ENCODE measurements at regions not wholly inside any gene's neighbourhood (a gene's known extent, or its start where the extent isn't known, plus 50 kb on each side); places are given as distances from the start of the nearest gene placed in this dataset.
A peak's percentile ranks its signal among the peaks of the same experiment; 100 is the strongest.
"Not testable (repeated sequence)": the region's sequence is repeated elsewhere in the genome, so short reads cannot be mapped to it uniquely, and the experiment has no call there.

DNA sequence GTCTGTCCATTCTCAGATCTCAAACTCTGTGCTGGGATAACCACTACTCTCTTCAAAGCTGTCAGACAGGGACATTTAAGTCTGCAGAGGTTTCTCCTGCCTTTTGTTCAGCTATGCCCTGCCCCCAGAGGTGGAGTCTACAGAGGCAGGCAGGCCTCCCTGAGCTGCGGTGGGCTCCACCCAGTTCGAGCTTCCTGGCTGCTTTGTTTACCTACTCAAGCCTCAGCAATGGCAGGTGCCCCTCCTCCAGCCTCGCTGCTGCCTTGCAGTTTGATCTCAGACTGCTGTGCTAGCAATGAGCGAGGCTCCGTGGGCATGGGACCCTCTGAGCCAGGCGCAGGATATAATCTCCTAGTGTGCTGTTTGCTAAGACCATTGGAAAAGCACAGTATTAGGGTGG is 53.1 kb upstream of the HUNK start:
- not testable (repeated sequence) for DNase-seq

DNA sequence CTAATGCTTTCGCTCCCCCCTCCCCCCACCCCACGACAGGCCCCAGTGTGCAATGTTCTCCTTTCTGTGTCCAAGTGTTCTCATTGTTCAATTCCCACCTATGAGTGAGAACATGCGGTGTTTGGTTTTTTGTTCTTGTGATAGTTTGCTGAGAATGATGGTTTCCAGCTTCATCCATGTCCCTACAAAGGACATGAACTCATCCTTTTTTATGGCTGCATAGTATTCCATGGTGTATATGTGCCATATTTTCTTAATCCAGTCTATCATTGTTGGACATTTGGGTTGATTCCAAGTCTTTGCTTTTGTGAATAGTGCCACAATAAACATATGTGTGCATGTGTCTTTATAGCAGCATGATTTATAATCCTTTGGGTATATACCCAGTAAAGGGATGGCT is 58.5 kb upstream of the HUNK start:
- not testable (repeated sequence) for DNase-seq

- DNase-seq, result no peak
Measured at GRCh38 chr21:31813862-31814261, 59.0 kb upstream of the HUNK start.

- DNase-seq, result no peak
Measured at GRCh38 chr21:31804008-31804394, 68.8 kb upstream of the HUNK start.

GRCh38 chr21:31803039-31804007 is 69.5 kb upstream of the HUNK start:
- peak; percentile 81 for DNase-seq

DNA sequence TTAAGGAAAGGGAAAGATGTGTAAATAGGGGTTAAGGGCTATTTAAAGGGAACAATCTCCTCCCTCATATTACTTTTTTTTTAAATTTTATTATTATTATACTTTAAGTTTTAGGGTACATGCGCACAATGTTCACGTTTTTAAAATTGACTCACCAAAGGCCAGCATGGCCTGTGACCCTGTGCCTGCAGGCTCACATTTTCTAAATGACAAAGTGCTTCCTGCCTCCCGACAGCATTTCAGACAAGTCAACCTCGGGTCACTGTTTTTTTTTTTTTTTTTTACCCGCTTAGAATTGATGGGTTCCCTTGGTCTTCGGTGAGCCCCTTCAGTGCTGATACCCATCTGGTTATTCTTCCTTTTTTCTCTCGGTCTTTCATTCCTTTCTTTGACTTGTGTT is 70.4 kb upstream of the SCAF4 start:
- DNase-seq, result no peak

DNA sequence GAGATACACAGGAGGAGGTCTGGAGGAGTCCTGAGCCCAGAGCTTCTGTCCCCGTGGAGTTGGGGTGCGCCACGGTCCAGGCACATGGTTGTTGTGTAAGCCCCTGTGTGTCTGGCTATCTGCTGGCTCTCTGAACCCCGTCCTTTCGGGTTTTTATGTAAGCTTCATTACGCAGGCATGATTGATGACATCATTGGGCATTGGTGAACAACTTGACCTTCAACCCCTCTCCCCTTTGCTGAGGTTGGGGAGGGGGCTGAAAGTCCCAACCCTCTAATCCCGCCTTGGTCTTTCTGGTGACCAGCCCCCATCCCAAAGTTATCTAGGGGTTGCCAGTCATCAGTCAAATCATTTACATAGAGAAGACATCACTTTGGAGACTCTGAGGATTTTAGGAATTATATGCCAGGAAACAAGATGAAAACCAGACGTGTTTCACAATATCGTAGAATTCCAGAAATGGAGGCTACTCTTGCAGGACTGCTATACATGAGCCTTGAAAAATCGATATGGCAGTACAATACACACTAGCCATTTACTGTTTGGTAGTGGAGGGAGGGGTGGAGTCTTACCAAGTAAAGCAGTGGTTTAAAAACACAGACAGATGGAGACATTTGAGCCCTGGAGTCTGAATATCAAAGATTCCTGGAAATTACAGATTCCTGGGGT is 69.8 kb upstream of the SCAF4 start:
- no peak for DNase-seq

- DNase-seq, result peak; percentile 20
Measured at GRCh38 chr21:31798842-31799704, 67.2 kb upstream of the SCAF4 start.

GRCh38 chr21:31795992-31796391 is 64.1 kb upstream of the SCAF4 start:
- DNase-seq, result no peak

GRCh38 chr21:31790420-31790819 is 58.5 kb upstream of the SCAF4 start:
- DNase-seq, result not testable (repeated sequence)

- DNase-seq, result no peak
Measured at GRCh38 chr21:31788581-31788980, 56.7 kb upstream of the SCAF4 start.

DNA sequence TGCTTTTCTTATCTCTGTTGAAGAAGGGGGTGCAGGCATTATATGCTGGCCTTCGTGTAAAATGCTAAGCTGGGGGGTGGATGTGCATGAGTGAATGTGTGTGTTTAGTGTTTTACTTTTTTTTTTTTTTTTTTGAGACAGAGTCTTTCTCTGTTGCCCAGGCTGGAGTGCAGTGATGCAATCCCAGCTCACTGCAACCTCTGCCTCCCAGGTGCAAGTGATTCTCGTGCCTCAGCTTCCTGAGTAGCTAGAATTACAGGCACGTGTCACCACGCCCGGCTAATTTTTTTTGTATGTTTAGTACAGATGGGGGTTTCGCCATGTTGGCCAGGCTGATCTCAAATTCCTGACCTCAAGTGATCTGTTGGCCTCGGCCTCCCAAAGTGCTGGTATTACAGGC is 55.8 kb upstream of the SCAF4 start:
- not testable (repeated sequence) for DNase-seq

DNA sequence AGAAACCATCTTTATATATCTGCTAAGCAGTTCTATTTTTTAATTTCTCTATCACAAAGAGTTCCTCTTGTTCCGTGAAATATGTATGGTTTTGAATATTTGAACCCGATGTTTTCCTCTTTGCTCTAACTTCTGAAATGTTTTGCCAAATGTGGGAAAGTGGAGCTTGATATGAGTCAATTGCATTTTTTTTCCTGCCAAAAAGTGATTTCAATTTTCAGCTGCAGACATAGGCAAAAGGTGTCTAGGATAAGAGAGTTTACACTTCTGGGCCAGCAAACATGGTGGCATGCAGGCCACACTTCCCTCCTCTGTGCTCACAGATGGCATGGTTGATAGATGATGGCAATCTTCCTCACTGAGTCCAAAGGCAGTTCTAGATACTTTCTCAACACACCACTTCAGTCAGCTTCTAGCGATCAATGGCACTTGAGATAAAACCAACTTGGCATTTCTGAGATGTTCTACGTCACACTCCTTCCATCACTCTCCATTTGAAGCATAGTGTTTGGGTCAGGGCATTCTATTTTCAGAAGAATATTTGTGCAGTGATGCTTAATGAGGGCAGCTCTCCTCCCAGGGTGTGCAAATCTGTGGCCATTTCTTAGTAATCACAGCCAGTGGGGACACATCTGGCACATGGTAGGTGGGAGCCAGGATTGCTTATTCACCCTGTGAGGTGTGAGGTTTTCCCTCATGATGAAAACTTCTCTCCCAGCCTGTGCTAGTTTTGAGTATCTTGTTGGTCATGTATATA is 54.4 kb upstream of the SCAF4 start:
- DNase-seq, result no peak

DNA sequence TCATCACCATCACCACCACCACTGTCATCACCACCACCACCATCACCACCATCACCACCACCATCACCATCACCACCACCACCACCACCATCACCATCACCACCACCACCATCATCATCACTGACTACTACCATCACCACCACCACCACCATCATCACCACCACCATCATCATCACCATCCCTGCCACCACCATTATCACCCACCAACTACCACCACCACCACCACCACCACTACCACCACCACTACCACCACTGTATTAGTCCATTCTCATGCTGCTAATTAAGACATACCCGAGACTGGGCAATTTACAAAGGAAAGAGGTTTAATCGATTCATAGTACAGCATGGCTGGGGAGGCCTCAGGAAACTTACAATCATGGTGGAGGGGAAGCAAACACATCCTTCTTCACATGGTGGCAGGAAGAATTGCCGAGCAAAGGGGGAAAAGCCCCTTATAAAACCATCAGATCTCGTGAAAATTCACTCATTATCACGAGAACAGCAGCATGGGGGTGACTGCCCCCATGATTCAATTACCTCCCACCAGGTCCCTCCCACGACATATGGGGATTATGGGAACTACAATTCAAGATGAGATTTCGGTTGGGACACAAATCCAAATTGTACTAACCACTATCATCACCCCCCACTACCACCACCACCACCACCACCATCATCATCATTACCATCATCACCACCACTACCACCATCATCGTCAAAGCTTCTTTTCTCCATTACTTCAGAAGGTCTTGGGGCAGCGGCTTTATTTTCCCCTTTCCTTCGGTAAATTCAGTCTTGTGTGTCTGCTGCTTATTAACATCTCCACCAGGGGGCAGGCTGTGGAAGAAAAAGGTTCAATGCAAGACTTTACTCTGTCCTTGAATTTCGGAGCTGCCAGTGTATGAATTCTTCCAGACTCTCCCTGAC is 53.6 kb upstream of the SCAF4 start:
- peak; percentile 61 for DNase-seq

DNA sequence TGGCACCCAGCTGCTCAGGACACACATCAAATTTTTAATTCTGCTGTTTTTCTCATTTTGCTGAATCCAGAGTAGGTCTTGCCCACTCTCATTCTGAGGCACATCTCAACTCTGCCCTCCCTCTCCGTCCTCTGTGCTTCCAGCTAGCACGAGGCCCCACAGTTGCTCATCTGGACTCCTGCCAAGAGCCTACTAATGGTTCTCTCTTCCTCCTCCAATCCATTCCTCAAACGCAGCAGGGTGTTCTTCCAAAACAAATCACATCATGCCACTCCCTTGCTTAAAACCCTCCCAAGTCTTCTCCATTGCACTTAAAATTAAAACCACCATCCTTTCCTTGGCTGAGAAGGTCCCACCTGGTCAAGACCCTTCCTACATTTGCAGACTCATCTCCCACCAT is 49.8 kb upstream of the SCAF4 start:
- peak; percentile 43 for DNase-seq
